HG03108 (cell line): ENCODE measurements at regions not wholly inside any gene's neighbourhood (a gene's known extent, or its start where the extent isn't known, plus 50 kb on each side); places are given as distances from the start of the nearest gene placed in this dataset.
"Not testable (repeated sequence)": the region's sequence is repeated elsewhere in the genome, so short reads cannot be mapped to it uniquely, and the experiment has no call there.

Experiments used
- ATAC-seq: cut with Tn5 transposase; IDR thresholded peaks from one replicate; pipeline ENCODE4 v1.9.1; 2021; ENCODE audit warnings: moderate library complexity; ENCODE audit not compliant: unreplicated experiment

DNA sequence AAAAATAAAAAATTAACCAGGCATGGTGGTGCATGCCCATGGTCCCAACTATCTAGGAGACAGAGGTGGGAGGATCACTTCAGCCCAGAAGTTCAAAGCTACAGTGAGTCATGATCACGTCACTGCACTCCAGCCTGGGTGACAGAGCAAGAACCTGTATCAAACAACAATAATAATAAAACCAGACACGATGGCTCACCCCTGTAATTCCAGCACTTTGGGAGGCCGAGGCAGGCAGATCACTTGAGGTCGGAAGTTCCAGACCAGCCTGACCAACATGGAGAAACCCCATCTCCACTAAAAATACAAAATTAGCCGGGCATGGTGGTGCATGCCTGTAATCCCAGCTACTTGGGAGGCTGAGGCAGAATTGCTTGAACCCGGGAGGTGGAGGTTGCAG, 159.4 kb downstream of the SKIDA1 start:
- not testable (repeated sequence) for ATAC-seq

DNA sequence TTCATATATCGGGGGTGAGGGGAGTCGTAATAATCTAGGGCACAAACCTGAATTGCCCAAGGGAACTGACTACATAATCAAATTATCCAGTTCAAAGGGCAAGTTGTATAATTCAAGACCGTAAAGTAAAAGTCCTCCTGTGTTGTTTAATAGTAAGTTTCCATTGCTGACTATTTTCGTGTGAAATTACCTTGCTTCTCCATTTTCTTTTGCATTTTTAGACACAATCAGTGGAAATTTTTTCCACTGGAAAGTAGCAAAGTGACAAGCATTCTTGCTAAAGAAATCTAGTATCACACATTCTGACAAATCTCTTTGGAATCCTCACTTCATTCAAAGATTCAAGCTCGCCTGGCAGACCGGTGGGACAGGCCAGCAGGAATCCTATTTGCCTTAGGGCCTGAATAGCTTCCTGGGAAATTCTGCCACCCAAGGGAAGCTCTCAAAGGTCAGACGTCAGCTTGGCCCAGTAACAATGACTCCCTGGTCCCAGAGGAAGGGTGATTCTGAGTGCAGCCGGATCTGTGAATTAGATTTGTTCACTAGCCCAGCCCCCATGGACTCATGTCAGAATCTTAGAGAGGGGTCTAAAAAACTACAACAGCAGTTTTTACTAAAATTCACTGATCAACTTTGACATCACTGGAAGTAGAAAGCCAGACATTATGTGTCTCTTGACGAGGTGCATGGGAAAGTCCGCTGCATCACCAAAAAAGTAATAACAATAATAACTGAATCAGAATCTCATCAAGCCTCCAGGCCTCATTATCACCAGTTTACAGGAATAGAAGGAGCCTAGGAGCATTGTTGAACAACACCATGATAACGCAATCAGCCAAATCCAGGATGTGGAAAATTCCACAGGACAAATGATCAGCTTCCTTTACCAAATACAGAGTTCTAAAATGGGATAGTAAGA, 161.0 kb downstream of the SKIDA1 start:
- no peak for ATAC-seq

- no peak for ATAC-seq
These were observed 161.8 kb downstream of the SKIDA1 start for GRCh38 chr10:21363731-21364104.

DNA sequence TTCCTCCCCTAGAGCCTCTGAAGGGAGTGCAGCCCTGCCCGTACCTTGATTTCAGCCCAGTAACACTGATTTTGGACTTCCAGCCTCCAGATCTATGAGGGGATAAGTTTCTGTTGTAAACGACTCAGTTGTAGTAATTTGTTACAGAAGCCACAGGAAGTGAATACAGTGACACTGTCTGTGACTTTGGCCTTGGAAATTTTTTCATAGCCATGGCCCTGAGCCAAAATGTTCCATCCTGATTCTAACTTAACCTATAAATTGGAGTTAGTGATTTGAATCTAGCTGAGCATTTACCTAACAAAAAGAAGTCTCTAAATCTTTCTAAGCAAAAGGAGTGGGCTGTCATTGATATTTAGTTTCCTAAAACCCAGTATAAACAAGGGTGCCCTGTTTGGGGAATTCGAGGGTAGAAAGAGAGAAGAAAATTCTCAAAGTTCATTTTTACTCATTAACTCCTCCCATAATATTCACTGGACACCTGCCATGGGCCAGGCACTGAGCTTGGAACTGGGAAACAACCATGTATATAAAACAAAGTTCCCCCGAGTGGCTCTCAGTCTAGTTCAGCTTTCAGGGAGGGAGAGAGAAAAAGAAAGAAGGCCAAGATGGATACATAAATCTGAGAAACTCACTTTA, 162.3 kb downstream of the SKIDA1 start:
- no peak for ATAC-seq

DNA sequence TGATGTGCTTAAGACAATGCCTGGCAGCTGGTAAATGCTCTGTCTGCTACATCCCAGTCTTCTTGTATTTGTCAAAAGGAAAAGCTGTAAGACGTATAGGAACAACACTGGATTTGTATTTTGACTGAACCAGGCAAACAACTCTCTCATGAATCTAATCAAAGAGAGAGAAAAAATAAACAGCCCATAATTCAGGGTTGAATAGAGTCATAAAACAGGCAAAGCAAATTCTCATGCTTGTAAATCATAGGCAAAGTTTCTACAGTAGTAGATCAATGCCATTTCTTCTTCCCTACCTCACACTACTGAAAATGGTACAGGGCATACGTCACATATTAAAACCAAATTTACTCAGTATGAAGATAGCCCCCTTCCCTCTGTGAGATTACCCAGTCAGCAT, 166.3 kb downstream of the SKIDA1 start:
- no peak for ATAC-seq

GRCh38 chr10:21355591-21356011, 169.9 kb downstream of the SKIDA1 start:
- ATAC-seq, result no peak

- no peak for ATAC-seq
These were observed 172.6 kb downstream of the SKIDA1 start for GRCh38 chr10:21352886-21353285.

GRCh38 chr10:21351594-21351993, 173.9 kb downstream of the SKIDA1 start:
- ATAC-seq, result not testable (repeated sequence)

GRCh38 chr10:21349912-21350286, 175.6 kb downstream of the SKIDA1 start:
- ATAC-seq, result no peak

GRCh38 chr10:21347785-21348170, 177.7 kb downstream of the SKIDA1 start:
- ATAC-seq, result no peak

GRCh38 chr10:21347043-21347784, 178.3 kb downstream of the SKIDA1 start:
- no peak for ATAC-seq

DNA sequence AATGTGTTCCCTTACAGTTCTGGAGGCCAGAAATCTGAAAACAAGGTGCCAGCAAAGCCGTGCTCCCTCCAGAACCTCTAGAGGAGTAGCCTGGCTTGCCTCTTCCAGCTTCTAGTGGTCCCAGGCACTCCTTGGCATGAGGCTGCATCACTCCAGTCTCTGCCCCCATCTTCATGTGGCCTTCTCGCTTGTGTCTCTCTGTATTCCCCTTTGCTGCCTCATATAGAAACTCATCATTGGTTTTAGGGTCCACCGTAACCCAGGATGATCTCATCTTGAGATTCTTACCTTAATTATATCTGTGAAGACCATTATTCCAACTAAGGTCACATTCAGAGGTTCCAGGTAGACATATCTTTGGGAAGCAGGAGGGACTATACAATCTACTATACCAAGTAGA, 182.4 kb downstream of the SKIDA1 start:
- no peak for ATAC-seq

DNA sequence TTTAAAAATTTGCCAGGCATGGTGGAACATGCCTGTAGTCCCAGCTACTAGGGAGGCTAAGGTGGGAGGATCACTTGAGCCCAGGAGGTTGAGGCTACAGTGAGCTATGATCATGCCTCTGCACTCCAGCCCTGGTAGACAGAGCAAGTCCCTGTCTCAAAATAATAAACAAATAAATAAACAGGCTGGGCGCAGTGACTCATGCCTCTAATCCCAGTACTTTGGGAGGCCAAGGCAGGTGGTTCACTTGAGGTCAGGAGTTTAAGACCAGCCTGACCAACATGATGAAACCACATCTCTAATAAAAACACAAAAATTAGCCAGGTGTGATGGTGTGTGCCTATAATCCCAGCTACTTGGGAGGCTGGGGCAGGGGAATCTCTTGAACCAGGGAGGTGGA, 183.0 kb downstream of the SKIDA1 start:
- ATAC-seq, result not testable (repeated sequence)

DNA sequence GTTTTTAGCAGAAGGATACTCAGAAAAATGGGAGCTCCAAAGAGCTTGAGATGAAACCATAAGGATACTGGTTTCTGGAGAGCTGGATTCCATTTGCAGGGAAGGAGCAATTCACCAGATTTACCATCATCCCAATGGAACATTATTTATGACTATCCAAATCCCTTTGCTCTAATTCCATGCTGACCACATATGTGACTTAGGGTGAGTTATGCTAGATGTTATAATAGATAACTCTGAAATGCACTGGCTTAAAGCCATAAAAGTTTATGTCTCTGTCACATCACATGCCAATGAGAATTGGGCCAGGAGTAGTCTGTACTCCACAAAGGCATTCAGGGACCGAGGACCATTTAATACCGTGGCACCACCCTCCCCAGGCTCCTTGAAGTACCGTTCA, 185.2 kb downstream of the SKIDA1 start:
- ATAC-seq, result no peak

GRCh38 chr10:21337171-21337792, 188.2 kb downstream of the SKIDA1 start:
- ATAC-seq, result no peak

- no peak for ATAC-seq
These were observed 188.9 kb downstream of the SKIDA1 start for GRCh38 chr10:21336476-21337170.

- ATAC-seq, result no peak
These were observed 190.4 kb downstream of the SKIDA1 start for GRCh38 chr10:21334891-21335696.

DNA sequence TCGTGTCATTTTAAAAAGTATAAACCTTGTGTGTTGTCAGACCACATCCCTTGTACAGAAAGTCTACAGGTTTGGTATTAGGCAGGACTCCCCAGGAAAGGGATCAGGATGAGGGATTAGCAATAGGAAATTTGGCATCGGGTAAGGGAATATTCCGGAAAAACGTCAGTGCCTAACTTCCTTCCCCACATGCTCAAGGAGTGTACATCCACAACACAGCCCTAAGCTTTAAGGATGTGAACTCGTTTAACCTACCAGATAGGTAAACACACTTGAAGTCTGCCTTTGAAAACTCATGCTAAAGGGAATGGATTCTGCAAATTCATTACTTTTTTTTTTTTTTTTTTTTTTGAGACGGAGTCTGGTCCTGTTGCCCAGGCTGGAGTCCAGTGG, 194.9 kb downstream of the SKIDA1 start:
- no peak for ATAC-seq

GRCh38 chr10:21329995-21330627, 195.4 kb downstream of the SKIDA1 start:
- ATAC-seq, result no peak
